GM23338 (cell line): ENCODE measurements at regions not wholly inside any gene's neighbourhood (a gene's known extent, or its start where the extent isn't known, plus 50 kb on each side); places are given as distances from the start of the nearest gene placed in this dataset.
"Not testable (repeated sequence)": the region's sequence is repeated elsewhere in the genome, so short reads cannot be mapped to it uniquely, and the experiment has no call there.

Source experiments
- EZH2 ChIP-seq: fragments of 200-600 bp; sonication (generic); IDR thresholded peaks from one replicate; pipeline ENCODE4 v1.8.0; 2017; ENCODE audit warnings: antibody characterized with exemption, mild to moderate bottlenecking, low read depth; ENCODE audit not compliant: unreplicated experiment
- EZH2phosphoT487 ChIP-seq: fragments of 200-600 bp; sonication (generic); IDR thresholded peaks from one replicate; pipeline ENCODE4 v1.8.1; 2018; ENCODE audit warnings: antibody characterized with exemption; ENCODE audit not compliant: unreplicated experiment
- POLR2AphosphoS5 ChIP-seq: IDR thresholded peaks from 2 replicates; pipeline ENCODE4 v1.6.1; 2016; ENCODE audit warnings: antibody characterized with exemption, low read depth
- ZNF114 ChIP-seq: fragments of 250-450 bp; sonication (Bioruptor Pico); IDR thresholded peaks from 2 replicates; pipeline ENCODE4 v1.5.0; 2020; ENCODE audit warnings: mild to moderate bottlenecking, moderate library complexity
- ZNF331 ChIP-seq: fragments of 250-450 bp; sonication (Bioruptor Pico); IDR thresholded peaks from 2 replicates; pipeline ENCODE4 v1.5.0; 2020; ENCODE audit warnings: low read depth, mild to moderate bottlenecking, moderate library complexity
- TF ChIP-seq, protein P1 (sequence below), 2 experiments: fragments of 200-600 bp in 1 of 2; sonication (generic) in 1 of 2; conservative IDR thresholded peaks; 2 replicates each; pipeline versions ENCODE4 v1.5.1 to v1.6.1; 2016 to 2017; ENCODE audit warnings: antibody characterized with exemption in 2 of 2, low read depth in 2 of 2, mild to moderate bottlenecking in 2 of 2, moderate library complexity in 1 of 2
- TF ChIP-seq, protein P2 (sequence below): IDR thresholded peaks from 2 replicates; pipeline ENCODE4 v1.6.1; 2016; ENCODE audit warnings: antibody characterized with exemption
- TF ChIP-seq, protein P3 (sequence below): IDR thresholded peaks from one replicate; pipeline ENCODE4 v1.6.1; 2018; ENCODE audit warnings: antibody characterized with exemption; ENCODE audit not compliant: unreplicated experiment

DNA sequence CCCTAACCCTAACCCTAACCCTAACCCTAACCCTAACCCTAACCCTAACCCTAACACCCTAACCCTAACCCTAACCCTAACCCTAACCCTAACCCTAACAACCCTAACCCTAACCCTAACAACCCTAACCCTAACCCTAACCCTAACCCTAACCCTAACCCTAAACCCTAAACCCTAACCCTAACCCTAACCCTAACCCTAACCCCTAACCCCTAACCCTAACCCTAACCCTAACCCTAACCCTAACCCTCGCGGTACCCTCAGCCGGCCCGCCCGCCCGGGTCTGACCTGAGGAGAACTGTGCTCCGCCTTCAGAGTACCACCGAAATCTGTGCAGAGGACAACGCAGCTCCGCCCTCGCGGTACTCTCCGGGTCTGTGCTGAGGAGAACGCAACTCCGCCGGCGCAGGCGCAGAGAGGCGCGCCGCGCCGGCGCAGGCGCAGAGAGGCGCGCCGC, 270.7 kb downstream of the OR4F29 start:
- TF ChIP-seq, protein P1, sequence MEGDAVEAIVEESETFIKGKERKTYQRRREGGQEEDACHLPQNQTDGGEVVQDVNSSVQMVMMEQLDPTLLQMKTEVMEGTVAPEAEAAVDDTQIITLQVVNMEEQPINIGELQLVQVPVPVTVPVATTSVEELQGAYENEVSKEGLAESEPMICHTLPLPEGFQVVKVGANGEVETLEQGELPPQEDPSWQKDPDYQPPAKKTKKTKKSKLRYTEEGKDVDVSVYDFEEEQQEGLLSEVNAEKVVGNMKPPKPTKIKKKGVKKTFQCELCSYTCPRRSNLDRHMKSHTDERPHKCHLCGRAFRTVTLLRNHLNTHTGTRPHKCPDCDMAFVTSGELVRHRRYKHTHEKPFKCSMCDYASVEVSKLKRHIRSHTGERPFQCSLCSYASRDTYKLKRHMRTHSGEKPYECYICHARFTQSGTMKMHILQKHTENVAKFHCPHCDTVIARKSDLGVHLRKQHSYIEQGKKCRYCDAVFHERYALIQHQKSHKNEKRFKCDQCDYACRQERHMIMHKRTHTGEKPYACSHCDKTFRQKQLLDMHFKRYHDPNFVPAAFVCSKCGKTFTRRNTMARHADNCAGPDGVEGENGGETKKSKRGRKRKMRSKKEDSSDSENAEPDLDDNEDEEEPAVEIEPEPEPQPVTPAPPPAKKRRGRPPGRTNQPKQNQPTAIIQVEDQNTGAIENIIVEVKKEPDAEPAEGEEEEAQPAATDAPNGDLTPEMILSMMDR (conservative IDR thresholded peaks at IDR 0.05; ENCODE audit: low read depth in 2 of 2) = not testable (repeated sequence)
- TF ChIP-seq, protein P2, sequence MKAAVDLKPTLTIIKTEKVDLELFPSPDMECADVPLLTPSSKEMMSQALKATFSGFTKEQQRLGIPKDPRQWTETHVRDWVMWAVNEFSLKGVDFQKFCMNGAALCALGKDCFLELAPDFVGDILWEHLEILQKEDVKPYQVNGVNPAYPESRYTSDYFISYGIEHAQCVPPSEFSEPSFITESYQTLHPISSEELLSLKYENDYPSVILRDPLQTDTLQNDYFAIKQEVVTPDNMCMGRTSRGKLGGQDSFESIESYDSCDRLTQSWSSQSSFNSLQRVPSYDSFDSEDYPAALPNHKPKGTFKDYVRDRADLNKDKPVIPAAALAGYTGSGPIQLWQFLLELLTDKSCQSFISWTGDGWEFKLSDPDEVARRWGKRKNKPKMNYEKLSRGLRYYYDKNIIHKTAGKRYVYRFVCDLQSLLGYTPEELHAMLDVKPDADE = not testable (repeated sequence)
- TF ChIP-seq EZH2phosphoT487; POLR2AphosphoS5; EZH2; ZNF114 (CRISPR knock-in tag); ZNF331 (CRISPR knock-in tag): not testable (repeated sequence)
- TF ChIP-seq, protein P3, sequence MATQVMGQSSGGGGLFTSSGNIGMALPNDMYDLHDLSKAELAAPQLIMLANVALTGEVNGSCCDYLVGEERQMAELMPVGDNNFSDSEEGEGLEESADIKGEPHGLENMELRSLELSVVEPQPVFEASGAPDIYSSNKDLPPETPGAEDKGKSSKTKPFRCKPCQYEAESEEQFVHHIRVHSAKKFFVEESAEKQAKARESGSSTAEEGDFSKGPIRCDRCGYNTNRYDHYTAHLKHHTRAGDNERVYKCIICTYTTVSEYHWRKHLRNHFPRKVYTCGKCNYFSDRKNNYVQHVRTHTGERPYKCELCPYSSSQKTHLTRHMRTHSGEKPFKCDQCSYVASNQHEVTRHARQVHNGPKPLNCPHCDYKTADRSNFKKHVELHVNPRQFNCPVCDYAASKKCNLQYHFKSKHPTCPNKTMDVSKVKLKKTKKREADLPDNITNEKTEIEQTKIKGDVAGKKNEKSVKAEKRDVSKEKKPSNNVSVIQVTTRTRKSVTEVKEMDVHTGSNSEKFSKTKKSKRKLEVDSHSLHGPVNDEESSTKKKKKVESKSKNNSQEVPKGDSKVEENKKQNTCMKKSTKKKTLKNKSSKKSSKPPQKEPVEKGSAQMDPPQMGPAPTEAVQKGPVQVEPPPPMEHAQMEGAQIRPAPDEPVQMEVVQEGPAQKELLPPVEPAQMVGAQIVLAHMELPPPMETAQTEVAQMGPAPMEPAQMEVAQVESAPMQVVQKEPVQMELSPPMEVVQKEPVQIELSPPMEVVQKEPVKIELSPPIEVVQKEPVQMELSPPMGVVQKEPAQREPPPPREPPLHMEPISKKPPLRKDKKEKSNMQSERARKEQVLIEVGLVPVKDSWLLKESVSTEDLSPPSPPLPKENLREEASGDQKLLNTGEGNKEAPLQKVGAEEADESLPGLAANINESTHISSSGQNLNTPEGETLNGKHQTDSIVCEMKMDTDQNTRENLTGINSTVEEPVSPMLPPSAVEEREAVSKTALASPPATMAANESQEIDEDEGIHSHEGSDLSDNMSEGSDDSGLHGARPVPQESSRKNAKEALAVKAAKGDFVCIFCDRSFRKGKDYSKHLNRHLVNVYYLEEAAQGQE = not testable (repeated sequence)
